GM19452 (cell line): ENCODE measurements at regions not wholly inside any gene's neighbourhood (a gene's known extent, or its start where the extent isn't known, plus 50 kb on each side); places are given as distances from the start of the nearest gene placed in this dataset.
"Not testable (repeated sequence)": the region's sequence is repeated elsewhere in the genome, so short reads cannot be mapped to it uniquely, and the experiment has no call there.

Experiments used
- ATAC-seq: cut with Tn5 transposase; IDR thresholded peaks from one replicate; pipeline ENCODE4 v1.9.1; 2021; ENCODE audit not compliant: unreplicated experiment

GRCh38 chr7:113405296-113406056, 287.1 kb upstream of the SMIM30 start:
- no peak for ATAC-seq

- ATAC-seq, result no peak
These were observed 285.9 kb upstream of the SMIM30 start for GRCh38 chr7:113404245-113404644.

GRCh38 chr7:113402482-113402881, 284.1 kb upstream of the SMIM30 start:
- no peak for ATAC-seq

GRCh38 chr7:113402005-113402404, 283.7 kb upstream of the SMIM30 start:
- ATAC-seq, result no peak

- no peak for ATAC-seq
These were observed 276.5 kb upstream of the SMIM30 start for GRCh38 chr7:113394856-113395255.

GRCh38 chr7:113392841-113393540, 274.6 kb upstream of the SMIM30 start:
- no peak for ATAC-seq

- ATAC-seq, result no peak
These were observed 274.1 kb upstream of the SMIM30 start for GRCh38 chr7:113392421-113392820.

GRCh38 chr7:113389112-113389646, 270.8 kb upstream of the SMIM30 start:
- no peak for ATAC-seq

GRCh38 chr7:113383638-113384037, 265.3 kb upstream of the SMIM30 start:
- no peak for ATAC-seq

- no peak for ATAC-seq
These were observed 261.4 kb upstream of the SMIM30 start for GRCh38 chr7:113379746-113380145.

- ATAC-seq, result no peak
These were observed 256.6 kb upstream of the SMIM30 start for GRCh38 chr7:113374955-113375354.

GRCh38 chr7:113373863-113374262, 255.5 kb upstream of the SMIM30 start:
- ATAC-seq, result no peak

- no peak for ATAC-seq
These were observed 253.2 kb upstream of the SMIM30 start for GRCh38 chr7:113371416-113372043.

GRCh38 chr7:113370910-113371309, 252.6 kb upstream of the SMIM30 start:
- ATAC-seq, result no peak

- ATAC-seq, result no peak
These were observed 249.9 kb upstream of the SMIM30 start for GRCh38 chr7:113368256-113368655.

GRCh38 chr7:113367041-113367586, 248.8 kb upstream of the SMIM30 start:
- no peak for ATAC-seq

GRCh38 chr7:113366122-113366521, 247.8 kb upstream of the SMIM30 start:
- no peak for ATAC-seq

- no peak for ATAC-seq
These were observed 231.0 kb upstream of the SMIM30 start for GRCh38 chr7:113349339-113349738.

GRCh38 chr7:113339661-113340060, 221.3 kb upstream of the SMIM30 start:
- no peak for ATAC-seq

- ATAC-seq, result no peak
These were observed 219.8 kb upstream of the SMIM30 start for GRCh38 chr7:113338071-113338696.

- not testable (repeated sequence) for ATAC-seq
These were observed 218.5 kb upstream of the SMIM30 start for GRCh38 chr7:113336838-113337237.
